Epithelial cell of prostate (primary cell): ENCODE measurements at regions not wholly inside any gene's neighbourhood (a gene's known extent, or its start where the extent isn't known, plus 50 kb on each side); places are given as distances from the start of the nearest gene placed in this dataset.
"Not testable (repeated sequence)": the region's sequence is repeated elsewhere in the genome, so short reads cannot be mapped to it uniquely, and the experiment has no call there.

Experiments
- DNase-seq: peaks from one replicate; pipeline ENCODE4 v3.0.0-alpha.2; 2011; ENCODE audit warnings: low read depth, low spot score
- H3K27ac ChIP-seq: fragments of 450-650 bp; 2 replicates; pipeline ENCODE4 v1.5.1; 2017; ENCODE audit warnings: mild to moderate bottlenecking

- DNase-seq, result no peak
- H3K27ac ChIP-seq, result no peak overlapping the region
Observed at GRCh38 chr11:97078443-97078842, 688.6 kb downstream of the JRKL start.

- no peak for DNase-seq
- no peak overlapping the region for H3K27ac ChIP-seq
Observed at GRCh38 chr11:97079244-97079643, 689.4 kb downstream of the JRKL start.

- no peak overlapping the region for H3K27ac ChIP-seq
- no peak for DNase-seq
Observed at GRCh38 chr11:97087419-97087818, 697.6 kb downstream of the JRKL start.

- DNase-seq, result no peak
Observed at GRCh38 chr11:97092823-97093222, 703.0 kb downstream of the JRKL start.

GRCh38 chr11:97102180-97102579 is 712.4 kb downstream of the JRKL start:
- H3K27ac ChIP-seq, DNase-seq: not testable (repeated sequence)

More at GRCh38 chr11:97092823-97093222, 703.0 kb downstream of the JRKL start:
- no peak overlapping the region for H3K27ac ChIP-seq

GRCh38 chr11:97107604-97108003 is 717.8 kb downstream of the JRKL start:
- H3K27ac ChIP-seq, result no peak overlapping the region
- no peak for DNase-seq

- DNase-seq, result no peak
Observed at GRCh38 chr11:97109078-97109477, 719.3 kb downstream of the JRKL start.

GRCh38 chr11:97110376-97110775 is 720.6 kb downstream of the JRKL start:
- no peak for DNase-seq
- no peak overlapping the region for H3K27ac ChIP-seq

More at GRCh38 chr11:97109078-97109477, 719.3 kb downstream of the JRKL start:
- H3K27ac ChIP-seq, result no peak overlapping the region

GRCh38 chr11:97111559-97111958 is 721.7 kb downstream of the JRKL start:
- no peak for DNase-seq
- H3K27ac ChIP-seq, result no peak overlapping the region

- DNase-seq, result no peak
- H3K27ac ChIP-seq, result no peak overlapping the region
Observed at GRCh38 chr11:97118614-97119200, 728.9 kb downstream of the JRKL start.

GRCh38 chr11:97123237-97123636 is 733.4 kb downstream of the JRKL start:
- DNase-seq, result no peak

GRCh38 chr11:97136067-97136466 is 746.3 kb downstream of the JRKL start:
- DNase-seq, result no peak
- no peak overlapping the region for H3K27ac ChIP-seq

More at GRCh38 chr11:97123237-97123636, 733.4 kb downstream of the JRKL start:
- H3K27ac ChIP-seq, result no peak overlapping the region

- H3K27ac ChIP-seq, result no peak overlapping the region
- DNase-seq, result no peak
Observed at GRCh38 chr11:97140885-97141494, 751.2 kb downstream of the JRKL start.

- no peak overlapping the region for H3K27ac ChIP-seq
Observed at GRCh38 chr11:97143463-97143862, 753.6 kb downstream of the JRKL start.

GRCh38 chr11:97149741-97150140 is 759.9 kb downstream of the JRKL start:
- H3K27ac ChIP-seq, result no peak overlapping the region

More at GRCh38 chr11:97143463-97143862, 753.6 kb downstream of the JRKL start:
- no peak for DNase-seq

GRCh38 chr11:97157221-97157740 is 767.5 kb downstream of the JRKL start:
- DNase-seq, result no peak
- no peak overlapping the region for H3K27ac ChIP-seq

More at GRCh38 chr11:97149741-97150140, 759.9 kb downstream of the JRKL start:
- DNase-seq, result no peak

- DNase-seq, result no peak
- no peak overlapping the region for H3K27ac ChIP-seq
Observed at GRCh38 chr11:97158243-97158642, 768.4 kb downstream of the JRKL start.

GRCh38 chr11:97163631-97164191 is 773.9 kb downstream of the JRKL start:
- no peak for DNase-seq
- H3K27ac ChIP-seq, result no peak overlapping the region

GRCh38 chr11:97201743-97202612 is 812.2 kb downstream of the JRKL start:
- DNase-seq, result no peak
- no peak overlapping the region for H3K27ac ChIP-seq

GRCh38 chr11:97202613-97203292 is 812.9 kb downstream of the JRKL start:
- H3K27ac ChIP-seq, result no peak overlapping the region
- DNase-seq, result no peak
